ENCODE measurements at regions not wholly inside any gene's neighbourhood (a gene's known extent, or its start where the extent isn't known, plus 50 kb on each side); places are given as distances from the start of the nearest gene placed in this dataset.
"Not testable (repeated sequence)": the region's sequence is repeated elsewhere in the genome, so short reads cannot be mapped to it uniquely, and the experiment has no call there.

- DNase-seq (ENCODE audit: low spot score) = no peak
These were observed 674.2 kb upstream of the MANEA start for GRCh38 chr6:94902974-94903628.

- DNase-seq (ENCODE audit: low spot score) = no peak
These were observed 678.1 kb upstream of the MANEA start for GRCh38 chr6:94899191-94899590.

- DNase-seq (ENCODE audit: low spot score) = no peak
These were observed 683.0 kb upstream of the MANEA start for GRCh38 chr6:94894300-94894699.

- no peak for DNase-seq (ENCODE audit: low spot score)
These were observed 684.0 kb upstream of the MANEA start for GRCh38 chr6:94893327-94893726.

DNA sequence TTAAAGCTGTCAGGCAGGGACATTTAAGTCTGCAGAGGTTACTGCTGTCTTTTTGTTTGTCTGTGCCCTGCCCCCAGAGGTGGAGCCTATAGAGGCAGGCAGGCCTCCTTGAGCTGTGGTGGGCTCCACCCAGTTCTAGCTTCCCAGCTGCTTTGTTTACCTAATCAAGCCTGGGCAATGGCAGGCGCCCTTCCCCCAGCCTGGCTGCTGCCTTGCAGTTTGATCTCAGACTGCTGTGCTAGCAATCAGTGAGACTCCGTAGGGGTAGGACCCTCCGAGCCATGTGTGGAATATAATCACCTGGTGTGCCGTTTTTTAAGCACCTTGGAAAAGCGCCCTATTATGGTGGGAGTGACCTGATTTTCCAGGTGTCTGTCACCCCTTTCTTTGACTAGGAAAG is 703.5 kb upstream of the MANEA start:
- not testable (repeated sequence) for DNase-seq (ENCODE audit: low spot score)

DNA sequence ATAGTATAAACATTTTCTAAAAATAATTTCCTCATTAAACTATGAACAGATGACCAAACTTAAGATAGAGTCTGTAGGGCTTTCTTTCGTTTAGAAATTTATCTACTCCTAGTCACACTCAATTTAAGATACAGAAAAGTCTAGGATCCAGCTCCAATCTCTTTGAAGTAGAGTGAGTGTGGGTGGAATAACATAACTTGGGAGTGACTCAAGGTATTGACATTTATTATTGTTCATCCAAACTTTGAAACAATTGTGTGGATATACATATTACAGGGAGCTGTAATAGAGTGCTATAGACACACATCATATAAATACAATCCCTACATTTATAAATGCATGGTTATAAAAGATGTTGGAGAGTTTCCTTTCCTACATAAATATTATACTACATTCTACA is 715.2 kb upstream of the MANEA start:
- no peak for DNase-seq (ENCODE audit: low spot score)

DNA sequence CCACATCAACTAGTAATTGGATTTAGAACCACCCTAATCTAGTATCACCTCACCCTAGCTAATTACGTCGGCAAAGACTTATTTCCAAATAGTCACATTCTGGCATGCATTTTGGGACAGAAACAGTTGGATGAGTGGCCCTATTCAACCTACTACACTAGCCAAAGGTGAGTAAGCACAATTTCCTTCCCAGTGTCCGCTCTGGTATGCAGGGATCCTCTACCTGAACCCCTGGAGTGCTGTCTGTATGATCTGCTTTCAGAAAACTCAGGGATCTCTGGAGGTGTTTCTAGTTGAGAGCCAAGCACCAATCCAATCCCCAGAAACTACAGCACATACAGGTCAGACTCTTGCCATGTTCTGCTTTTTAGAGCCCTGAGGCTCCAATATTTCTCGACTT is 717.4 kb upstream of the MANEA start:
- DNase-seq (ENCODE audit: low spot score) = no peak

DNA sequence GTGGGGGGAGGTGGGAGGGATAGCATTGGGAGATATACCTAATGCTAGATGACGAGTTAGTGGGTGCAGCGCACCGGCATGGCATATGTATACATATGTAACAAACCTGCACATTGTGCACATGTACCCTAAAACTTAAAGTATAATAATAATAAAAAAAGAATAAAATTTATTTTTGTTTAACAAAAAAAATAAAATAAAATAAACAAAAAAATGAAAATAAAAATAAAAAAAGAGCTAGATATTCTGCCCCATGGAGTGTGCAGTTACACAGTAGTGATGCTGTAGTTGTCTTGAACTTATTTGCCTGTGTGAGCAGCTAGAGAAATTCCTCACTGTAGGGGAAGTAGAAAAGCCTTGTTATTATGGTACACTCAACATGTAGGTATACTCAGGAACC is 720.3 kb upstream of the MANEA start:
- DNase-seq (ENCODE audit: low spot score) = not testable (repeated sequence)

GRCh38 chr6:94851329-94851728 is 726.0 kb upstream of the MANEA start:
- not testable (repeated sequence) for DNase-seq (ENCODE audit: low spot score)

GRCh38 chr6:94845742-94846141 is 731.6 kb upstream of the MANEA start:
- no peak for DNase-seq (ENCODE audit: low spot score)

GRCh38 chr6:94835264-94835663 is 742.1 kb upstream of the MANEA start:
- no peak for DNase-seq (ENCODE audit: low spot score)

DNA sequence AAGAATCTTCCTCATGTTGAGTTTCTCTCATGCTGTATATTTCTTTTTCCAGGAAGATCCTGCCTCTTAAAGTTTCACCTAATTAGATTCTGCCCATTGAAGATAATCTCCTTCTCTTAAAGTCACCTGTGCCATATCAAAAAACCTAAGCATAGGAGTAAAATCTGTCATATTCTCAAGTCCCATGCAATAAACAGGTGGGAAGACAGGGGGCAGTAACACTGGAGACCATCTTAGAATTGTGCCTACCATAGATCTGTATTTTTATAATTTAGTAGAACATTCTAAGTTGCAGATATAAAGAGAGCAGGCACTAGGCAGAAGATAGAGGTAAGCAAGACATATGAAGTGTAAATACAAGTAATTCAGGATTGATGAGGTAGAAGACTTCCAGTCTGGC is 763.5 kb upstream of the MANEA start:
- no peak for DNase-seq (ENCODE audit: low spot score)

GRCh38 chr6:94801344-94801743 is 776.0 kb upstream of the MANEA start:
- no peak for DNase-seq (ENCODE audit: low spot score)

GRCh38 chr6:94785514-94785913 is 791.8 kb upstream of the MANEA start:
- no peak for DNase-seq (ENCODE audit: low spot score)

DNA sequence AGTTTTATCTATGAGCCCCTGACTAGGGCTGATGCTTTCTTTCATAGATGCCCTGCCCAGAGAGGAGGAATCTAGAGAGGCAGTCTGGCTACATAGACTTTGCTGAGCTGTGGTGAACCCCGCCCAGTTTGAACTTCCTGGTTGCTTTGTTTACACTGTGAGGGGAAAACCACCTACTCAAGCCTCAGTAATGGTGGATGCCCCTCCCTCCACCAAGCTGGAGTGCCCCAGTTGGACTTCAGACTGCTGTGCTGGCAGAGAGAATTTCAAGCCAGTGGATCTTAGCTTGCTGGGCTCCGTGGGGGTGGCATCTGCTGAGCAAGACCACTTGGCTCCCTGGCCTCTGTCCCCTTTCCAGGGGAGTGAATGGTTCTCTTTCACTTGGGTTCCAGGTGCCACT is 792.3 kb upstream of the MANEA start:
- peak; percentile 53 for DNase-seq (ENCODE audit: low spot score)

GRCh38 chr6:94769197-94769596 is 808.1 kb upstream of the MANEA start:
- DNase-seq (ENCODE audit: low spot score) = no peak

DNA sequence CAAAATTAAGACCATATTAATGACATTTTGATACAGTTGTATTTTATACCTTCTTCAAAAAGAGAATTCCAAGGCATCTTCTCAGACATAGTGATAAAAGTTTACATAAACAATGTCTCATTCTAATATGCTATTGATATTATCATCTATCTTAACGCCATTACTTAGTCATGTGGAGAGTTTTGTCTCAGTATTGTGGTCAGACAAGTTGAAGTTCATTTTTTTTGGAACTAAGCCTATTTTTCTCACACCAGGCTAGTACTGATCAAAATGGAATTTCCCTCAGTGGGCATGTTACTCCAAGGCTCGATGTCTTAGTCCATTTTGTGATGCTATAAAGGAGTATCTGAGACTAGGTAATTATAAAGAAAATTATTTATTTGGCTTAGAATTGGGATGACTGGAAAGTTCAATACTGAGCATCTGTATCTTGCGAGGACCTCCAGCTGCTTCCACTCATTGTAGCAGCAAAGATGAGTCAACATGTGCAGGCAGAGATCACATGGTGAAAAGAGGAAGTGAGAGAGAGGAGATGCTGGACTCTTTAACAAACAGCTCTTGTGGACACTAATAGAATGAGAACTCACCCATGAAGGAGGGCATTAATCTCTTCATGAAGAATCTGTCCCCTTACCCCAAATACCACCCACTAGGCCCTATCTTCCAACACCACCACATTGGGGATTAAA is 825.5 kb upstream of the MANEA start:
- no peak for DNase-seq (ENCODE audit: low spot score)

DNA sequence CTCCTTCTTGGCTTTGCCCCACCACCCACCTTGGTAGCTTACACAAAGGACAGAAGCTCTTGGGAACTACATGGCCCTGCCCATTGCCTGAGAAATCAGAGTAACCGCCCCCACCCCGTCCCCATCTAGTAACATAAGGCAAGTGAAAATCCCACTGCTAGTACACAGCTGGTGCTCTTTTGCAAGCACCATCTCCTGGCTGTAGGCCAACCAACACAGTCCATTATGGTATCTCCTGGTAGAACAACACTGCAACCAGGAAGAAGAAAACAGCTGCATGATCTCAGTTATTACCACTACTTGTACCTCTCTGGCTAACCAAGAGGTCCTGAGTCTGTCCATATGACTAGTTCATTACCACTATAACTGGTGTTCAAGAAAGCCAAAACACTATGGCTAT is 841.1 kb upstream of the MANEA start:
- no peak for DNase-seq (ENCODE audit: low spot score)

DNA sequence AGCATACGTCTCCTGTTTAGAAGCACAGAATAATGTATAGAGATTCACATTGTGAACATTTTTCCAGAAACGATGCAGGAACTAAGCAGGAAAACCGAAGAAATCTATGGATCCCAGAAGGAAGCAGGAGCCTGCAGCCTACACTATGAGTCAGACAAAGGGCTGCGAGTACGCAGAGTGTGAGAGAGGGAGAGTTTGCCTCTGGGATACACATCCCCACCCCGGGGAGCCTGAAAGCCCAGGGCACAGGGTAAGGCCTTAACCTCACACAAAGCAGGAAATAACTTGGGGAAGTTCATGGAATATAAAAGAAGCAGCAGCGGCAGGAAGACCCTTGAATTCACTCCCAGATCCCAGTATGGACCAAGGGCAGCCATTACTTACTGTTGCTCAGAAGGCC is 842.1 kb upstream of the MANEA start:
- no peak for DNase-seq (ENCODE audit: low spot score)

GRCh38 chr6:94734751-94735150 is 842.6 kb upstream of the MANEA start:
- no peak for DNase-seq (ENCODE audit: low spot score)

- DNase-seq (ENCODE audit: low spot score) = no peak
These were observed 844.3 kb upstream of the MANEA start for GRCh38 chr6:94733066-94733465.

GRCh38 chr6:94727710-94728109 is 849.6 kb upstream of the MANEA start:
- DNase-seq (ENCODE audit: low spot score) = no peak

DNA sequence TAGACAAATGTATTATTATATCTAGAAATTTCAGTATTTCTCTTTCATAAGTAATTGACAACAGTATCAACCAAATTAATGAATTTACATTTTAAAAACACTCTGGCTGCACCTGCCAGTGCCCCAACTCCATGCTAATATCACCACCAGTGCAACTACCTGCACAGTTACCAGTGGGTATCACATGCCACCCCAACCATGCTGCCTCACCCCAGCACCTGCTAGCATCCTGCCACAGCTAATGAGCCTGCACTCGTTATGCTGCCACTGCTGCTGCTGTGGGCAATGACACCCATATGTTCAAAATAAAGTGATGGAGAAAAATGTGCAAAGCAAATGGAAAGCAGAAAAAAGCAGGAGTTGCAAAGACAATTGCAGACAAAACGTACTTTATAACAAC is 855.9 kb upstream of the MANEA start:
- no peak for DNase-seq (ENCODE audit: low spot score)

GRCh38 chr6:94713446-94713845 is 863.9 kb upstream of the MANEA start:
- no peak for DNase-seq (ENCODE audit: low spot score)
